Pancreas (tissue), 10 donors: ENCODE measurements at regions not wholly inside any gene's neighbourhood (a gene's known extent, or its start where the extent isn't known, plus 50 kb on each side); places are given as distances from the start of the nearest gene placed in this dataset.
"Not testable (repeated sequence)": the region's sequence is repeated elsewhere in the genome, so short reads cannot be mapped to it uniquely, and the experiment has no call there.

ENCODE experiments used
- ATAC-seq, 4 donors: fragments of 200-7000 bp; cut with Tn5 transposase; one replicate each; pipeline versions ENCODE4 v1.8.0 to v1.9.1; 2020; ENCODE audit warnings: mild to moderate bottlenecking in 4 of 4, moderate library complexity in 4 of 4
- DNase-seq, 6 donors: peaks; one replicate each; pipeline ENCODE4 v3.0.0-alpha.2; 2020
- FAIRE-seq: peaks from 2 replicates; lab custom pipeline; 2012; peaks lifted over from hg19 to GRCh38; lab: Jason Lieb, UNC
- H3K27ac ChIP-seq, 4 donors: fragments of 200-600 bp; sonication (generic); 1 replicate in 3 of 4; 2 replicates in 1 of 4; pipeline versions ENCODE4 v1.5.0 to v1.8.0; 2020
- H3K27me3 ChIP-seq, 4 donors: fragments of 200-600 bp; one replicate each; pipeline ENCODE4 v1.8.0; 2021
- H3K36me3 ChIP-seq, 3 donors: fragments of 200-600 bp; sonication (generic) in 1 of 3; one replicate each; pipeline versions ENCODE4 v1.5.0 to v1.8.0; 2020 to 2021
- H3K4me1 ChIP-seq, 3 donors: fragments of 200-600 bp; one replicate each; pipeline ENCODE4 v1.8.0; 2021
- H3K4me3 ChIP-seq, 4 donors: fragments of 200-600 bp; sonication (generic) in 2 of 4; one replicate each; pipeline versions ENCODE4 v1.5.0 to v1.8.0; 2020 to 2021
- H3K9me3 ChIP-seq, 4 donors: fragments of 200-600 bp; one replicate each; pipeline ENCODE4 v1.8.0; 2021
- WGBS, 2 donors: extraction: QIAGEN DNeasy Blood & Tissue Kit; methylation state at CpG; one replicate each; pipeline ENCODE4 v1.1.7; 2013; 5-methylcytosine and 5-hydroxymethylcytosine counted together
- intact Hi-C, 3 donors: fragments of 100-400 bp; cut with DNase I; formaldehyde crosslinking; loops; one replicate each; pipeline versions ENCODE4 v1.11.1 to v1.14.2; 2022
- TF ChIP-seq, protein P1 (sequence below), 4 donors: fragments of 200-600 bp; sonication (generic) in 3 of 4; IDR thresholded peaks; one replicate each; pipeline versions ENCODE4 v1.5.0 to v1.8.0; 2021; ENCODE audit warnings: antibody characterized with exemption in 4 of 4
- donor health status: healthy with polysubstance abuse.
- donor health status: DM: no; HTN: no; CAD: no; lungs with moderate emphysema.
- donor health status: DM: no; HTN: no; CAD: no.
- donor health status: control.
- donor health status: control.
- donor health status: Bipolar disorder and iron deficiency.
- donor health status: DM: yes; HTN: yes; CAD: no.
- donor health status: DM: no; HTN: no; CAD: no.
- donor health status: DM: no; HTN: no; CAD: no.
- donor health status: DM: yes; HTN: yes; CAD: no.

DNA sequence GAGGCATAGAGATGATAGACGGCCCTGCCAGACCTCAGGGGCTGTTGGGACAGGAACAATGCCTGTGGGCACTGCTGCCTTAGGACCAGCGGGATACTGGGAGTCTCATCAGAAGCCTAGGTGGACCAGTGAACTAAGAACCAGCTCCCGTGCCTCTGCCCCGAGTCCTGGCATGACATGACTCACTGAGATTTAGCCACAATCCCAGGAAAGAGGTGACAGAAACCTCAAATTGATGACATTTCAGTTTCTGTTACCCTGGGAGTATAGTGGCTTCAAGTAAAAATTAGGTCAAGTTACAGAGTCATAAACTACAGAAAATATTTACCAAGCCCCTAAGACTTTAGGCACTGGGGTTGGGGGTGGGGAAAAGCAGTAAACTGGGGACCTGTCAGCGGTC lies 74.6 kb upstream of the GADD45A start:
- H3K9me3 ChIP-seq = no peaks in the 10 kb centered on the region
- ATAC-seq (no peak), FAIRE-seq (no peak), DNase-seq (no peak)
- no peak overlapping the region for H3K4me3 ChIP-seq
- H3K36me3 ChIP-seq = no peaks in the 10 kb centered on the region
- intact Hi-C loops = no loop called here
- H3K4me1 ChIP-seq = no peaks in the 10 kb centered on the region
- 81 to 83% methylated on average over 5 of the region's 5 CpGs for WGBS, 2 donors
- no peak overlapping the region for H3K27ac ChIP-seq
- TF ChIP-seq, protein P1, sequence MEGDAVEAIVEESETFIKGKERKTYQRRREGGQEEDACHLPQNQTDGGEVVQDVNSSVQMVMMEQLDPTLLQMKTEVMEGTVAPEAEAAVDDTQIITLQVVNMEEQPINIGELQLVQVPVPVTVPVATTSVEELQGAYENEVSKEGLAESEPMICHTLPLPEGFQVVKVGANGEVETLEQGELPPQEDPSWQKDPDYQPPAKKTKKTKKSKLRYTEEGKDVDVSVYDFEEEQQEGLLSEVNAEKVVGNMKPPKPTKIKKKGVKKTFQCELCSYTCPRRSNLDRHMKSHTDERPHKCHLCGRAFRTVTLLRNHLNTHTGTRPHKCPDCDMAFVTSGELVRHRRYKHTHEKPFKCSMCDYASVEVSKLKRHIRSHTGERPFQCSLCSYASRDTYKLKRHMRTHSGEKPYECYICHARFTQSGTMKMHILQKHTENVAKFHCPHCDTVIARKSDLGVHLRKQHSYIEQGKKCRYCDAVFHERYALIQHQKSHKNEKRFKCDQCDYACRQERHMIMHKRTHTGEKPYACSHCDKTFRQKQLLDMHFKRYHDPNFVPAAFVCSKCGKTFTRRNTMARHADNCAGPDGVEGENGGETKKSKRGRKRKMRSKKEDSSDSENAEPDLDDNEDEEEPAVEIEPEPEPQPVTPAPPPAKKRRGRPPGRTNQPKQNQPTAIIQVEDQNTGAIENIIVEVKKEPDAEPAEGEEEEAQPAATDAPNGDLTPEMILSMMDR (IDR thresholded peaks at IDR 0.05) = no peak
- no peaks in the 10 kb centered on the region for H3K27me3 ChIP-seq

DNA sequence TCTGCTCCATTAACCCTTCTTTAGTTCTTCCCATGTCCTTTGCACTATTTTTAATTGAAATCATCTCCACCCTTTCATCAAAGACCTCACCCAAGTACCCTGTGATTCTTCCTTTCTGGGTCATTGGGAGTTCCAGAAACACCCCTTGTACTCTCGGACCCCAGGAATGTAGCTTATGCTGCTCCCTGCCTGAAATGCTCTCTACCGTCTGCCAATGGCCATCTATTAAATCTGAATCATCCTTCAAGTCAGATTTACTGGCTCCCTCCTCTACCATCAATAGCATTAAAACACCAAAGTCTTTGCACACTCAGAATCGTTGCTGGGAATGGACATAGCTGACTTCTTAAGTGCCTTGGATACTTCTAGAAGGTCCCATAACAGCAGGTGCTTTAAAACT lies 73.2 kb upstream of the GADD45A start:
- Histone ChIP-seq H3K36me3 (no peaks in the 10 kb centered on the region), H3K27me3 (no peaks in the 10 kb centered on the region), H3K4me1 (no peaks in the 10 kb centered on the region), H3K27ac (no peak overlapping the region), H3K9me3 (no peaks in the 10 kb centered on the region), H3K4me3 (no peak overlapping the region)
- WGBS, 2 donors = 70 to 78% methylated on average over 3 of the region's 3 CpGs
- no peak for DNase-seq
- no peak for ATAC-seq
- intact Hi-C loops = no loop called here
- TF ChIP-seq, protein P1 (IDR thresholded peaks at IDR 0.05) = no peak
- FAIRE-seq = no peak

DNA sequence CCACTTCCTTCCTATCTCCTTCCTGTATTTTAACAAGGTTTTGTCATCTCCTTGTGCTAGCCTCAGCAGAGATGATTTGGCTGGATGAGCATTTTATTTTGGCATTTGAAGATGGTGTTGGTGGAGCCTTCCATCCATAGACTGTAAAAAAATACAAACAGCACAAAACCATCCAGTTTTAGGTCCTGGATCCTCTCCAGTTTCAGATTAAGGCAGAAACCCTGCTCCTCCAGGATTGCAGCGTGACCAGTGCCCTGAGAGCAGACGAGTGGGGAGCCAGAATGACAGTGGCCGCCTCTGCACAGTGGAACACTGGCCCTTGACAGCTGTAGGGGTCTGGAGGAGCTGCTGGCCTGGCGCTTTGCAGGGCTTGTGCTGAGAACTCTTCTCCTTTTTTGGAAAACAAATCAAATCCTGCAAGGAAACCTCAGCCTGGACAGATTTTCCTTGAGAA lies 72.2 kb upstream of the GADD45A start:
- Histone ChIP-seq H3K9me3 (no peaks in the 10 kb centered on the region), H3K4me1 (no peaks in the 10 kb centered on the region), H3K36me3 (no peaks in the 10 kb centered on the region), H3K27me3 (no peaks in the 10 kb centered on the region), H3K4me3 (no peak overlapping the region), H3K27ac (no peak overlapping the region)
- ATAC-seq = no peak
- WGBS, 2 donors = 75 to 83% methylated on average over 4 of the region's 4 CpGs
- no peak for FAIRE-seq
- no peak for DNase-seq
- TF ChIP-seq, protein P1 (IDR thresholded peaks at IDR 0.05) = no peak
- intact Hi-C loops = no loop called here

DNA sequence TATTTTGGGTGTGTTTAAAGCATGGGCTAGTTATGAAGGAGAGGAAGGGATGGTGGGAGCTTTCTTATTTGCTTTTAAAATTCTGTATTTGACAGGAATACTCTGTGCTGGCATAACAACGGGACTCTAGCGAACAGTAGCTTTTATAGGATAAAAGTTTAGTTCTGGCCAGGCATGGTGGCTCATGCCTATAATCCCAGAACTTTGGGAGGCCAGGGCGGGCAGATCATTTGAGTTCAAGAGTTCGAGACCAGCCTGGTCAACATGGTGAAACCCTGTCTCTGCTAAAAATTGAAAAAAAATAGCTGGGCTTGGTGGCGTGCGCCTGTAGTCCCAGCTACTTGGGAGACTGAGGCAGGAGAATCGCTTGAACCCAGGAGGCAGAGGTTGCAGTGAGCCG lies 71.5 kb upstream of the GADD45A start:
- H3K4me1 ChIP-seq, intact Hi-C loops, H3K27me3 ChIP-seq, FAIRE-seq, H3K4me3 ChIP-seq, H3K9me3 ChIP-seq, ATAC-seq, H3K27ac ChIP-seq, H3K36me3 ChIP-seq, DNase-seq: not testable (repeated sequence)
- 92 to 95% methylated on average over 8 of the region's 8 CpGs for WGBS, 2 donors

DNA sequence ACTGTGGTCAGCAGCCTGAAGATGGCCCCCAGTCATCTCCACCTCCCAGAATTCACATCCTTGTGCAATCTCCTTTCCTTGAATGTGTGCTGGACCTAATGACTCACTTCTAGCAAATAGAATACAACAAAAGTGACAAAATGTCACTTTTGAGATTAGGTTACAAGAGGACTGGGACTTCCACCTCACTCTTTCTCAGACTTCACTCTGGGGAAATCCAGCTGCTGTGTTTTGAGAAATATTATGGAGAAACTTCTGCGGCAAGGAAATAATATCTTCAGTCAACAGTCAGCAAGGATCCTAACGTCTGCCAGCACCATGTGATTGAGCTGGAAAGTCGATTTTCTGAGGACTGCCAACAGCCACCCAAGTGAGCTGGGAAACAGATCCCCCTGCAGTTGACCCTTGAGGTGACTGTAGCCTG lies 70.5 kb upstream of the GADD45A start:
- Histone ChIP-seq H3K4me1 (peaks cover 0 to 6% (median 0%) of the 10 kb centered on the region in 3 donors), H3K36me3 (no peaks in the 10 kb centered on the region), H3K9me3 (no peaks in the 10 kb centered on the region), H3K4me3 (no peak overlapping the region), H3K27me3 (no peaks in the 10 kb centered on the region), H3K27ac (no peak overlapping the region)
- WGBS, 2 donors = 37 to 39% methylated on average over 3 of the region's 3 CpGs
- intact Hi-C loops = no loop called here
- TF ChIP-seq, protein P1 (IDR thresholded peaks at IDR 0.05) = no peak
- DNase-seq (peak in 2 of 6 donors; percentile 12 to 19), FAIRE-seq (no peak), ATAC-seq (peak; percentile 25 to 59 (median 34))
